ENCODE measurements at regions not wholly inside any gene's neighbourhood (a gene's known extent, or its start where the extent isn't known, plus 50 kb on each side); places are given as distances from the start of the nearest gene placed in this dataset.

DNA sequence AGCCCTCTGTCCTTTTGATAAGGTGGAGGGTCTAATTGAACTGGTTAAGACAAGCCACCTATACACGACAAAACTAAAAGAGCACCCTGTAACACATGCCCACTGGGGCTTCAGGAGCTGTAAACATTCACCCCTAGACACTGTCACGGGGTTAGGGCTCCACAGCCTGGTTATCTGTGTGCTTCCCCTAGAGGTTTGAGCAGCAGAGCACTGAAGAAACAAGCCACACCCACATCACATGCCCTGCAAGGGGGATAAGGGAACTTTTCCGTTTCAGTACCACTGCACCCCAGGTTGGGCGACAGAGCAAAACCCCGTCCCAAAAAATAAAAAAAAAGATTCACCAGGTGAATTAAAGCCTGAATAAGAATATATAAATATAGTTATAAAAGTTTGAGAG, 913.7 kb upstream of the ACVR2A start:
- TF ChIP-seq CTCF (IDR thresholded peaks at IDR 0.05; ENCODE audit: insufficient read depth, low read depth, low read length), result no peak
- no peak for TF ChIP-seq EZH2 (IDR thresholded peaks at IDR 0.05; ENCODE audit: insufficient read depth, low read length)

Data from astrocyte (in vitro differentiated cells and primary cell).